ENCODE measurements at regions not wholly inside any gene's neighbourhood (a gene's known extent, or its start where the extent isn't known, plus 50 kb on each side); places are given as distances from the start of the nearest gene placed in this dataset.

- DNase-seq = no peak
- WGBS, 2 donors = 96 to 97% methylated on average over 4 of the region's 4 CpGs
- no peaks in the 10 kb centered on the region for H3K9me3 ChIP-seq
- intact Hi-C loops (cut with DNase I; ENCODE audit: low total_unique reads) = no loop called here
- H3K27me3 ChIP-seq = no peaks in the 10 kb centered on the region
- H3K4me1 ChIP-seq = no peaks in the 10 kb centered on the region
- H3K36me3 ChIP-seq (ENCODE audit: low read depth, missing control alignments) = no peaks in the 10 kb centered on the region
- no peak overlapping the region for H3K27ac ChIP-seq
- TF ChIP-seq POLR2A (IDR thresholded peaks at IDR 0.05) (no peak), CTCF (IDR thresholded peaks at IDR 0.05) (no peak)
- no peak overlapping the region for H3K4me3 ChIP-seq
Observed at GRCh38 chr12:23473071-23473470, 476.4 kb downstream of the SOX5 start.

GRCh38 chr12:23474438-23474976 is 475.0 kb downstream of the SOX5 start:
- intact Hi-C loops (cut with DNase I; ENCODE audit: low total_unique reads) = no loop called here
- DNase-seq = no peak
- no peak for TF ChIP-seq CTCF (IDR thresholded peaks at IDR 0.05)
- TF ChIP-seq POLR2A (IDR thresholded peaks at IDR 0.05) = no peak
- Histone ChIP-seq H3K4me1 (no peaks in the 10 kb centered on the region), H3K4me3 (no peak overlapping the region), H3K36me3 (ENCODE audit: low read depth, missing control alignments) (no peaks in the 10 kb centered on the region), H3K9me3 (no peaks in the 10 kb centered on the region), H3K27me3 (no peaks in the 10 kb centered on the region), H3K27ac (no peak overlapping the region)
- 91 to 96% methylated on average over 5 of the region's 5 CpGs for WGBS, 2 donors

Small RNAs in the stretch of these regions (small RNA-seq; reads per million reads assigned to genes)
- gene AC087258.2 = 0 reads per million in 2 donors

All from testis (tissue), 2 donors.